HG03378 (cell line): ENCODE measurements at regions not wholly inside any gene's neighbourhood (a gene's known extent, or its start where the extent isn't known, plus 50 kb on each side); places are given as distances from the start of the nearest gene placed in this dataset.

Source experiments
- ATAC-seq: cut with Tn5 transposase; IDR thresholded peaks from one replicate; pipeline ENCODE4 v1.9.1; 2021; ENCODE audit warnings: mild to moderate bottlenecking, moderate library complexity; ENCODE audit not compliant: unreplicated experiment

- ATAC-seq, result no peak
Measured at GRCh38 chr10:3287572-3288445, 115.2 kb upstream of the PITRM1 start.

GRCh38 chr10:3282674-3283017, 110.1 kb upstream of the PITRM1 start:
- ATAC-seq, result no peak

GRCh38 chr10:3281941-3282673, 109.5 kb upstream of the PITRM1 start:
- no peak for ATAC-seq

DNA sequence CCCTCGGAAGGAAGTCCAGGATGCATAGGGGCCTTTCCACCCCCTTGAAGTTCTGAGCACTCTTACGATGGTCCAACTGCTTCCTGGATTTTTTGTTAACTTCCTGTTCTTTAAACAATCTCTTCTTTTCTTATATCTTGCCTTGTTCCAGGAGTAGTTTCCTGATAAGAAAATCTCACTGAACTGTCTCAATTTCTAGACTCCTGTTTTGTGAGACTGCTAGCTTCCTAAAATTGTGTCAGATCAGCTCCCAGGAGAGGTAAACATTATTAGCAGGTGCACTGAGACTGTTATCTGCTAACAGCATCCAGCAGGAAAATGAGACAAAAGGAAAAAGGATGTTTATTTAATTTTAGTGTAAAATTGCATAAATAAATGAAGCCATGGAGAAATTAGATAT, 106.2 kb upstream of the PITRM1 start:
- ATAC-seq, result no peak

GRCh38 chr10:3277566-3277965, 105.0 kb upstream of the PITRM1 start:
- no peak for ATAC-seq

- ATAC-seq, result no peak
Measured at GRCh38 chr10:3274414-3274813, 101.8 kb upstream of the PITRM1 start.

GRCh38 chr10:3273966-3274365, 101.4 kb upstream of the PITRM1 start:
- ATAC-seq, result no peak

DNA sequence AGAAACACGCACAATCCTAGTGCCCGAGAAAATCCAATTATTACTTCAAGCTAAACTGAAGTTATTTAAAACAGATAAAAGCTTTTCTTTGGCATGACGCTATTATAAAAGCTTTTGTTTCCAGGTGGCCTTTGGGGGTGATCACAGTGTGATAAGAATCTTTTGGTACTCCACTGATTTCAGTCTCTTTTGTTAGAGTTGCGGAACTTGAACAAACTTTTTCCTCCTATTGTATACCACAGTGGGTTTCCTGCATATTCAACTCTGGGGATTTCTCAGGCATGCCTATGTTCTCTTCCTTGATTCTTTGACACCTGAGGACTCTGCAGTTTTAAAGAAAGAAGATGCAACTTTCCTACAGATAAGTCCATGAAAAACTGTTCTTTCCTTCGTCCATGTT, 99.7 kb upstream of the PITRM1 start:
- ATAC-seq, result no peak

GRCh38 chr10:3271354-3272115, 99.0 kb upstream of the PITRM1 start:
- no peak for ATAC-seq

DNA sequence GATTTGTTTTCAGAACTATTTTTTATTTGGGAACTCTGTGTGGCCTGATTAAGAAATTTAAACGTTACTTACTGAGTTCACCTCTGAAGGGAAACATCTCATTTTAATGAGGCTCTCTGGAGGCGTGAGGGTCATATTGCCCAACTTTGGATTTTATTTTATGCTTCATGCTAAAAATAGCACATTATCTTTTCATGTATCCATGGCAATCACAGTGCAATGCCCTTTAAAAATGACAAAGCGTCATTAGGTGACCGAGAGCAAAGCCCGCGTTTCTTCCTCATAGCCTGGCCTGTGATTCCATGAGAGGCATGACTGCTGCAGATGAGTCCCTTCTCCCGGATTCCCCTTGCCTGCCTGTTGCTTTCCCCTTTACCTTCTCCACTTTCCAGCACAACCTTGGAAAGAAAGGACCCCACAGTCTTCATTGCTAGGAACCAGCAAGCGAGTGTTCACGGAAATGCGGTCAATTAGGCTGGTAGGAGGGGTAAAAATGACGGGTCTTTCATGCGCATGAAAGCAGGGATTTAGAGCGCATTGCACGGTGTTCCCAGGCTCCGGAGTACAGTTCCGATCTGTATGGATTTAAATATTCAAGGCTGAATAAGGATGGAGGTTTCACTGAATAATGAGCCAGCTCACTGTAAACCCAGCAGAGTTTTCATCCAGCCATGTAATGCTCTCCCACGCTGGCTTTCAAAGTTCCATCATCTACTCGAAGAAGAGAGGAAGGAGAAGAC, 98.2 kb upstream of the PITRM1 start:
- ATAC-seq, result no peak

DNA sequence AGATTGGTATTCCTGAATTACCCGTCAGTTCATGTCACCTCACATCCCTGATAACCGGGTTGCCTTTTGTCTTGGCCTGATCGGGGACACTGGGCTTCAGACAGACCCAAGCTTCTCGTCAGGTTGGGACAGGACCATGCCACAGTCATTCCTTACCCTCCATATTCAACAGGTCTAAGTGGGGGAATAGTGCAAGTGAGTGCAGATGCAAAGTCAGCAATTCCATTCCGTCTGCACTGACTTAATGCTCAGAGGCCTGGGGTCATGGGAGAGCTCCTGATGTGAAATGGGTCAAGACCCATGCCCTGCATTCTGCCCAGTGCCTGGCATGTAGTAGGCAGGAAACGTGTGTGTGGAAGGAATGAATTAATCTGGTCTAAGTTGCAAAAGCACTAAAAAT, 95.4 kb upstream of the PITRM1 start:
- no peak for ATAC-seq

DNA sequence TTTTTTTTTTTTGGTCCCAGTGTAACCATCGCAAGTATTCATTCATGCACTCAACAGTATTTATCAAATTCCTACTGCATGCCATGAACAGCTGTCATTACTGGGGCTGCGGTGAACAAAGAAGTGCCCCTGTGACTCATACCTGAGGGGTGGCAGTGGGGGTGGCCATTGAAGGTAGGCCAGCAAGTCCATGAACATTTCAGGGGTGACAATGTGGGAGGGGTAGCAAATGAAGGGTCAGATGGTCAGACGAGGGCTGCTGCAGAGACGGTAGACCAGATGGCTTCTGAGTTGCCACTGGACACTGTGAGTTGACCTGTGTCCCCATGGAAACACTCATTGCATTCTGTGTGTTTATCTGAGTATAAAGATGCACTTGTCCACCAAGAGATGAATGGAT, 92.5 kb upstream of the PITRM1 start:
- ATAC-seq, result no peak

DNA sequence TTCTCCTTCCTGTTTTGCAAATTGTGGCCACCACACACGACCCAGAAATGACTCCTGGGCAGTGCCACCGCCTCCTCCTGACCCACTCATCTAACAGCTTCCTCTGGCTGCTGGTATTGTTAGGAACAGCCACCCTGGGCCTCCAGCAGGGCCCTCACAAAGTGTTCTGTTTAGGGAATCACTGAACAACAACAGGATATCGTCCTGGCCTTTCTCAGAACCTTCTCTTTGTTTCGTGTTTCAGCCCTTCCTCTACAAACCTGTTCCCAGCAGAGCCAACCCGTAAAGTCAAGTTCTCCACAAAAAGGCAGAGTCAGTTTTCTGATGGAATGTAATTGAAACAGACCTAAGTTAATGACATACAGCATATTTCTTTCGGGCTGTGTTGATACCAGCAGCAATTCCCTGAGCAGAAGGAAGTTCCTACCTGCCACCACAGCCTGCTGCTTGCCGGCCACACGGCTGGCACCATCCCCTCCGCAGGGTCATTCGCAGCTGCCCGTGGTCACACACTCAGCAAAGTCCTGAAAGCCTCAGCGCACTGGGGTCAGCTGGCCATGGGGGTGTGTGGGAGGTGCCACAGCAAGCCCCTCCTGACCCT, 91.7 kb upstream of the PITRM1 start:
- no peak for ATAC-seq

- ATAC-seq, result no peak
Measured at GRCh38 chr10:3263747-3264146, 91.2 kb upstream of the PITRM1 start.

- ATAC-seq, result no peak
Measured at GRCh38 chr10:3263082-3263481, 90.5 kb upstream of the PITRM1 start.

- no peak for ATAC-seq
Measured at GRCh38 chr10:3261921-3262320, 89.3 kb upstream of the PITRM1 start.

DNA sequence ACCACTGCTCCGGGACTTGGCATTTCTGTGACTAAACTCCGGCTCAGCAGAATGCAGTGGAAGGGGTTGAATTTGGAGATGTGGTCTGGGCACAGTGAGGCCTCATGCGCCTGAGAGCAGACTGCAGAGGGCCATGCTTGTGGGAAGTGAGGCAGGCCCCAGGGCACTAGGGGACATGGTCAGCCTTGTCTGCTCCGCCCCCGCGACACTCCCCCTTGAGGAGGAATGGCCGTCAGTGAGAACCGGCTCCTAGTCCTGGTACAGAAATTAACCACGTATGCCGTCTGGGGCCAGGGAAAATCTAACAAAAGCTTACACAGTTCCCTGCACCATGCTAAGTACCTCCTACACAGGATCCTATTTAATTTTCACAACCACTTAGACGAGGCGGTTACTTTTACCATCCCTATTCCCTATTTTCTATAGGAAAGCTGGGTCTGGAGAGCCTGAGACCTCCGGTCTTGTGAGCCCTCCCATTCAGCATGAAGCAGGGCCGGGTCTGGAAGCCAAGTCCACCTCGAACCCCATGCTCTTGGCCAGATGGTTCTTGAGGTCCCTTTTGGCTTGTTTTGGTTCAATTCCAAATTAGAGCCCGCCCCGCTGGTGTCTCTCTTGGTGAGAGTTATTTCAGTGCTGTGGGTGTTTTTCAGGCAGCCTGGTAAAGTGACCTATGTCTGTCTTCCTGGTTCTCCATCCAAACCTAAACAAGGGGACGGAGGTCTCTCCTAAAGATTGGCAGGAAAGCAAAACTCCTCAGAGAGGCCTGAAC, 87.7 kb upstream of the PITRM1 start:
- no peak for ATAC-seq

GRCh38 chr10:3259499-3259898, 86.9 kb upstream of the PITRM1 start:
- ATAC-seq, result no peak

- ATAC-seq, result no peak
Measured at GRCh38 chr10:3258394-3258793, 85.8 kb upstream of the PITRM1 start.

DNA sequence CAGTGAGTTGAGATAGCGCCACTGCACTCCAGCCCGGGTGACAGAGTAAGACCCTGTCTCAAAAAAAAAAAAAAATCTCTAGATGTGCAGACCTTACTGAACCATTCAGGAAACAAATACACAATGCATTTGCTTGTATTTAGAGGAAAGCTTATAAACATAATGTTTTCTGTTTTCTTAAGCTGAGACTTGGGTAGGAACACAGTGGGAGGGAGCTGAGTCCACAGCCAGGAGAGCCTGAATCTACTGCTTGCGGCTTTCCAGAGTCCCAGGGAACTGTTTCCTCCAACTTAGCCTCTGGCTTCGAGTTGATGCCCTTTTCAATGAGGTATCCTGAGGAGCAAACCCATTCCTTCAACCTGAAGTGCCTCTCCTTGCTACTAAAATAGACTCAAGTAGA, 83.0 kb upstream of the PITRM1 start:
- ATAC-seq, result no peak
